GM12891 (cell line): ENCODE measurements at regions not wholly inside any gene's neighbourhood (a gene's known extent, or its start where the extent isn't known, plus 50 kb on each side); places are given as distances from the start of the nearest gene placed in this dataset.

Source experiments
- PAX5 ChIP-seq: IDR thresholded peaks from 2 replicates; pipeline ENCODE4 v1.6.1; 2011; ENCODE audit warnings: low read length, moderate library complexity, mild to moderate bottlenecking; ENCODE audit not compliant: insufficient read depth, severe bottlenecking
- POLR2A ChIP-seq: IDR thresholded peaks from 2 replicates; pipeline ENCODE4 v1.6.1; 2011; ENCODE audit warnings: low read depth, low read length, control low read depth
- POLR2AphosphoS5 ChIP-seq: IDR thresholded peaks from 2 replicates; pipeline ENCODE4 v1.6.1; 2011; ENCODE audit warnings: low read depth, low read length, control low read depth
- TAF1 ChIP-seq: IDR thresholded peaks from 2 replicates; pipeline ENCODE4 v1.6.1; 2011; ENCODE audit warnings: low read depth, low read length, control low read depth

GRCh38 chr10:6925146-6925545, 345.1 kb upstream of the PRKCQ start:
- TF ChIP-seq POLR2AphosphoS5 = no peak
- no peak for TF ChIP-seq POLR2A
- no peak for TF ChIP-seq TAF1
- no peak for TF ChIP-seq PAX5
